OCI-LY3 (cell line): ENCODE measurements at regions not wholly inside any gene's neighbourhood (a gene's known extent, or its start where the extent isn't known, plus 50 kb on each side); places are given as distances from the start of the nearest gene placed in this dataset.

ENCODE experiments used
- EZH2phosphoT487 ChIP-seq: fragments of 200-600 bp; shearing (Covaris generic); IDR thresholded peaks from 2 replicates; pipeline ENCODE4 v1.6.1; 2018; ENCODE audit warnings: antibody characterized with exemption, mixed run types, low read depth
- TF ChIP-seq, protein P1 (sequence below): fragments of 200-600, 300-600 bp; sonication (generic); IDR thresholded peaks from 2 replicates; pipeline ENCODE4 v1.5.1; 2014; ENCODE audit warnings: antibody characterized with exemption, low read length, low read depth

DNA sequence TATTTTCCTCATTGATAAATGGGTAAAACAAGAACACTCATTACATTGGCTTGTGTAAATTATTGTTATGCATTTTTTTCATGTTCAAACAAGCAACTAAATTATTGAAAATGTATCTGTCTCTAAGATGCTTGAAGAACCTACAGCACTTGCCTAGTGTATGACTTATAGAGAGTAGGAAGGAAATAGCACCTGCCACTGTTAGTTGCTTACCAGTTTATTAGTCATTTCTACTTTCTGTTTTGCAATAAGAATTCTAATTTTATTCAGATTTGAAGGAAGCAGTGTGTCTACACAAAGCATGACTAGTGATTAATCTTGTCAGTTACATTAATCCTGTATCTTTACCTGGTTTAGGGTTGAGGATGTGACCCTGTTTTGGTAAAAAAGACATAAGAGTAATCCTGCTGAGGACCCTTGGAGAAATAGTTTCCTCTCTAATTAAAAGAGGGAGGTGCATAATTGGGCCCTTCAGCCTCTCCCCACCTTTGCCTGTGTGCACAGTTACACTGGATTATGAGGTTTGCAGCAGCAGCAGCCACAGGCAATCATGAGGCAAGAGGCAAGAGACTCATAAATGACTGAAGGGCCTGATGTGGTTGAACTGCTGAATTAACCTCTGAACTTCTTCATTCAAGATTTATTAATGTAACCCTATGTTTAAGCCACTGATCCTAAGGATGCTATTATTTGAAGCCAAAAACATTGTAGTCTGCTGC, 1202.1 kb downstream of the ADGRL3 start:
- TF ChIP-seq, protein P1, sequence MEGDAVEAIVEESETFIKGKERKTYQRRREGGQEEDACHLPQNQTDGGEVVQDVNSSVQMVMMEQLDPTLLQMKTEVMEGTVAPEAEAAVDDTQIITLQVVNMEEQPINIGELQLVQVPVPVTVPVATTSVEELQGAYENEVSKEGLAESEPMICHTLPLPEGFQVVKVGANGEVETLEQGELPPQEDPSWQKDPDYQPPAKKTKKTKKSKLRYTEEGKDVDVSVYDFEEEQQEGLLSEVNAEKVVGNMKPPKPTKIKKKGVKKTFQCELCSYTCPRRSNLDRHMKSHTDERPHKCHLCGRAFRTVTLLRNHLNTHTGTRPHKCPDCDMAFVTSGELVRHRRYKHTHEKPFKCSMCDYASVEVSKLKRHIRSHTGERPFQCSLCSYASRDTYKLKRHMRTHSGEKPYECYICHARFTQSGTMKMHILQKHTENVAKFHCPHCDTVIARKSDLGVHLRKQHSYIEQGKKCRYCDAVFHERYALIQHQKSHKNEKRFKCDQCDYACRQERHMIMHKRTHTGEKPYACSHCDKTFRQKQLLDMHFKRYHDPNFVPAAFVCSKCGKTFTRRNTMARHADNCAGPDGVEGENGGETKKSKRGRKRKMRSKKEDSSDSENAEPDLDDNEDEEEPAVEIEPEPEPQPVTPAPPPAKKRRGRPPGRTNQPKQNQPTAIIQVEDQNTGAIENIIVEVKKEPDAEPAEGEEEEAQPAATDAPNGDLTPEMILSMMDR, result no peak
- no peak for TF ChIP-seq EZH2phosphoT487
